ENCODE measurements at regions not wholly inside any gene's neighbourhood (a gene's known extent, or its start where the extent isn't known, plus 50 kb on each side); places are given as distances from the start of the nearest gene placed in this dataset.

- no peaks in the 10 kb centered on the region for H3K36me3 ChIP-seq (replicated peaks in 1 of 2; ENCODE audit: control insufficient read depth in 1 of 2, insufficient read depth in 2 of 2, low read length in 2 of 2)
- Mint-ChIP-seq H3K9me3 (peaks cover 0 to 14% (median 0%) of the 10 kb centered on the region in 7 donors), H3K27ac (no peak overlapping the region), H3K4me1 (no peaks in the 10 kb centered on the region), H3K27me3 (ENCODE audit: low read depth in 3 of 3) (no peaks in the 10 kb centered on the region), H3K4me3 (no peak overlapping the region), H3K36me3 (no peaks in the 10 kb centered on the region)
- no peaks in the 10 kb centered on the region for H3K4me1 ChIP-seq (ENCODE audit: control insufficient read depth in 1 of 2, insufficient read depth in 2 of 2, low read length in 2 of 2)
- no peak overlapping the region for H2AFZ ChIP-seq (ENCODE audit: insufficient read depth, low read depth, low read length, poor library complexity, severe bottlenecking)
- intact Hi-C loops (cut with micrococcal nuclease), result no loop called here
- no peaks in the 10 kb centered on the region for H3K79me2 ChIP-seq (ENCODE audit: insufficient read depth, low read length)
- DNase-seq, result no peak
- H4K20me1 ChIP-seq (ENCODE audit: insufficient read depth, low read length), result no peaks in the 10 kb centered on the region
- no peak overlapping the region for H3K4me3 ChIP-seq (replicated peaks in 1 of 3; ENCODE audit: low read depth in 2 of 3, low read length in 3 of 3)
- TF ChIP-seq CTCF (IDR thresholded peaks at IDR 0.05), result no peak
- WGBS (ENCODE audit: insufficient coverage), result no CpG with 5 or more reads among the region's 3 CpGs
- no peak overlapping the region for H3K27ac ChIP-seq (ENCODE audit: low read depth in 1 of 2, low read length in 2 of 2)
- H3K27me3 ChIP-seq (ENCODE audit: control insufficient read depth in 2 of 2, insufficient read depth in 2 of 2, low read length in 2 of 2), result no peaks in the 10 kb centered on the region
- H3K9ac ChIP-seq (ENCODE audit: insufficient read depth, low read length, poor library complexity, severe bottlenecking), result no peak overlapping the region
- H3K4me2 ChIP-seq (replicated peaks; ENCODE audit: extremely low read depth, low read length, poor library complexity, severe bottlenecking), result no peak overlapping the region
- peaks cover 0 to 3% of the 10 kb centered on the region in 2 donors for H3K9me3 ChIP-seq (replicated peaks in 1 of 2; ENCODE audit: control insufficient read depth in 1 of 2, insufficient read depth in 1 of 2, low read length in 2 of 2)
These were observed 2095.5 kb upstream of the WWC1 start for GRCh38 chr5:166195981-166196380.

GRCh38 chr5:166200532-166200931 lies 2090.9 kb upstream of the WWC1 start:
- WGBS (ENCODE audit: insufficient coverage), result no CpG with 5 or more reads among the region's 2 CpGs
- no peak overlapping the region for H3K4me3 ChIP-seq (replicated peaks in 1 of 3; ENCODE audit: low read depth in 2 of 3, low read length in 3 of 3)
- intact Hi-C loops (cut with micrococcal nuclease), result no loop called here
- H3K9me3 ChIP-seq (replicated peaks in 1 of 2; ENCODE audit: control insufficient read depth in 1 of 2, insufficient read depth in 1 of 2, low read length in 2 of 2), result peaks cover 10 to 14% of the 10 kb centered on the region in 2 donors
- no peak overlapping the region for H3K4me2 ChIP-seq (replicated peaks; ENCODE audit: extremely low read depth, low read length, poor library complexity, severe bottlenecking)
- H3K9ac ChIP-seq (ENCODE audit: insufficient read depth, low read length, poor library complexity, severe bottlenecking), result no peak overlapping the region
- TF ChIP-seq CTCF (IDR thresholded peaks at IDR 0.05), result no peak
- H3K36me3 ChIP-seq (replicated peaks in 1 of 2; ENCODE audit: control insufficient read depth in 1 of 2, insufficient read depth in 2 of 2, low read length in 2 of 2), result no peaks in the 10 kb centered on the region
- Mint-ChIP-seq H3K36me3 (no peaks in the 10 kb centered on the region), H3K27me3 (ENCODE audit: low read depth in 3 of 3) (no peaks in the 10 kb centered on the region), H3K4me1 (no peaks in the 10 kb centered on the region), H3K9me3 (peaks cover 0 to 15% (median 2%) of the 10 kb centered on the region in 7 donors), H3K4me3 (no peak overlapping the region), H3K27ac (no peak overlapping the region)
- DNase-seq, result no peak
- no peaks in the 10 kb centered on the region for H4K20me1 ChIP-seq (ENCODE audit: insufficient read depth, low read length)
- no peaks in the 10 kb centered on the region for H3K27me3 ChIP-seq (ENCODE audit: control insufficient read depth in 2 of 2, insufficient read depth in 2 of 2, low read length in 2 of 2)
- no peaks in the 10 kb centered on the region for H3K4me1 ChIP-seq (ENCODE audit: control insufficient read depth in 1 of 2, insufficient read depth in 2 of 2, low read length in 2 of 2)
- H3K27ac ChIP-seq (ENCODE audit: low read depth in 1 of 2, low read length in 2 of 2), result no peak overlapping the region
- H3K79me2 ChIP-seq (ENCODE audit: insufficient read depth, low read length), result no peaks in the 10 kb centered on the region
- no peak overlapping the region for H2AFZ ChIP-seq (ENCODE audit: insufficient read depth, low read depth, low read length, poor library complexity, severe bottlenecking)

Data from CD14-positive monocyte (primary cell).